ENCODE measurements at regions not wholly inside any gene's neighbourhood (a gene's known extent, or its start where the extent isn't known, plus 50 kb on each side); places are given as distances from the start of the nearest gene placed in this dataset.

DNA sequence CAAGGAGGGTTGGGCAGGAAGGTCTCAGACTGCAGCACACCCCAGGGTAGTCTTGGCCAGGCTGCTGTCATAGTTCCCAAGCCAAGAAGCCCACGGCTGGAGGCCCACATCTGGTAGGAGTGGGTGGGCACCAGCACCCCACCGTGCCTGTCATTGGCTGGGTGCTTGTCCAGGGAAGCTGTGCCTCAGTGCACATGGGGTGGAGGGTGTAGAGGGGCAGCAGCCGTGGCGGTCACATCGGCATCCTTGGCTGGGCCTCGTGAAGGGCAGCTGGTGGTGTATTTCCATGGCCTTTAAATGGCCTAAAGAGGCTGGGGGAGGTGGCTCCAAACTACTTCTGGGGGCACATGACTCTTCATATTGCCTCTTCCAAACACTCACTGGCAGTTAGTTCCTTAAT is 119.6 kb upstream of the USP24 start:
- DNase-seq = no peak

- no peak for DNase-seq
These were observed 119.0 kb upstream of the USP24 start for GRCh38 chr1:55334160-55334559.

- DNase-seq = no peak
These were observed 118.3 kb upstream of the USP24 start for GRCh38 chr1:55333461-55333860.

GRCh38 chr1:55331351-55331750 is 116.2 kb upstream of the USP24 start:
- DNase-seq = no peak

GRCh38 chr1:55329808-55330432 is 114.8 kb upstream of the USP24 start:
- DNase-seq = no peak

GRCh38 chr1:55329091-55329490 is 113.9 kb upstream of the USP24 start:
- no peak for DNase-seq

GRCh38 chr1:55326496-55327243 is 111.5 kb upstream of the USP24 start:
- no peak for DNase-seq

- DNase-seq = no peak
These were observed 108.6 kb upstream of the USP24 start for GRCh38 chr1:55323760-55324159.

- DNase-seq = no peak
These were observed 107.7 kb upstream of the USP24 start for GRCh38 chr1:55322842-55323241.

- DNase-seq = no peak
These were observed 106.8 kb upstream of the USP24 start for GRCh38 chr1:55321942-55322341.

GRCh38 chr1:55320891-55321290 is 105.7 kb upstream of the USP24 start:
- no peak for DNase-seq

GRCh38 chr1:55318116-55318817 is 103.1 kb upstream of the USP24 start:
- DNase-seq = no peak

DNA sequence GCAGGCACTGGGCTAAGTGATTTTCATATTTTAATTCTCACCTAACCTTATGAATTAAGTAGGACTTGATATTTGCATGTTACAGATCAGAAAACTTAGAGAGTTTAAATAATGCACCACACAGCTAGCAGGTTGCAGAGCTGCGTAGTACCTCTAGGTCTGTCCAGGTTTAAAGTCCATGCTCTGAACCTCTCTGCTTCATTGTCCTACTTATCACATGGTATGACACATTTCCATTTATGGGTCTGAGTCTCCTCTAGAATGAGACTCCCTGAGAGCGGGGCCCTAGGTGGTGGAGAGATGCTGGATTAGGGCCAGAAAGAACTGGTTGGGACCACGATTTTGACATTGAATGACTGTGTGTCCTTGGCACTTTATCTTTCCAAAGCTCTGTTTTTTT is 102.5 kb upstream of the USP24 start:
- no peak for DNase-seq

- DNase-seq = no peak
These were observed 101.9 kb upstream of the USP24 start for GRCh38 chr1:55316947-55317662.

DNA sequence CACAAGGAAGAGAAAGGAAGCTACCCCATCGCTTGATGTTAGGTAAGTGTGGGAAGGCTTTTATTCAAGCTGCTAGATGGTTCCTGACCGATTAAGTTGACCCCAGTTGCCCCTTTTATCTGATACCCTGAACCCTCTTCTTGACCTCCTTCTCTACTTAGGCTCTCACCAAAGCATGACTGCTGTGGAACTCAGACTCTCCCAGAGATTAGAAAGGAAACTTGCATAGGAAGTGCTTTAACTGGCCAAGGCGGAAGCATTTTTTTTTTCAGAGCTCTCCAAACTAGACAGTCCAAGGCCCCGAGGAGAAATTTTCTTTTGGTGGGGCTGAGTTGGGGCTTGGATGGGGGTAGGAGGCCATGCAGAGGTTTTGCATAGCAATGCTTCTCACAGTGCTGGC is 101.3 kb upstream of the USP24 start:
- DNase-seq = no peak

DNA sequence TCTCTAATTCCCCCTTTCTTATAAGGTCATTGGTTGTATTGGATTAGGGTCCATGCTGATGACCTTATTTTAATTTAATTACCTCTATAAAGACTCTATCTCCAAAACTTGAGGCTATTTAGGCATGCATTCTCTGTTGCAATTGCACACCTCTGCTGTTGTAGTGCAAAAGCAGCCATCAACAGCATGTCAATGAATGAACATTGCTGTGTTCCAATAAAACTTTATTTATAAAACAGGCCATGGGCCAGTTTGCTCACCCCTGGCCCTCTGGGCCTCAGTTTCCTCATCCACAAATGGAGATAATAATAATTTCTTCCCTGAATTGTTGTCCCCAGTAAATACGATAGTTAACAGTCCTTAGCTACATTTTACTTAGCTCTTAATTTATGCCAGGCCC is 100.4 kb upstream of the USP24 start:
- no peak for DNase-seq

DNA sequence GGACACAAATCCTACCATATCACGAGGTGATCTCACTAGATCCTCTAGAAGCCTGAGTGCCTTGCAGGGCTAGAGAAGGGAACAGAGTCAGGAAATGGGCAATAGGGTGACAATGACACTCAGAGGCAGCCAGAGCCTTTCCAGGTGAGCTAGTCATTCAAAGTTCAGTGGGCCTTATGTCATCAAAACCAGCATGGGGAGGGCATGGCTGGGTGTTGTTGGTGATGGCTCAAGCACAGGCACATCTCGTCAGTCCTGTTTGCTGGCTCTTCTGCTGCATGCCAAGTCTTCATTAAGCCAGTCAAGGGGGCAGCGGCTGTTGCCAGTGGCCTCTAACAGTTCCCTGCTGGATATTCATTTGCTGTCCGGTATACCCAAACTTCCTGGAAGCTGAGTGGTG is 99.6 kb upstream of the USP24 start:
- DNase-seq = no peak

DNA sequence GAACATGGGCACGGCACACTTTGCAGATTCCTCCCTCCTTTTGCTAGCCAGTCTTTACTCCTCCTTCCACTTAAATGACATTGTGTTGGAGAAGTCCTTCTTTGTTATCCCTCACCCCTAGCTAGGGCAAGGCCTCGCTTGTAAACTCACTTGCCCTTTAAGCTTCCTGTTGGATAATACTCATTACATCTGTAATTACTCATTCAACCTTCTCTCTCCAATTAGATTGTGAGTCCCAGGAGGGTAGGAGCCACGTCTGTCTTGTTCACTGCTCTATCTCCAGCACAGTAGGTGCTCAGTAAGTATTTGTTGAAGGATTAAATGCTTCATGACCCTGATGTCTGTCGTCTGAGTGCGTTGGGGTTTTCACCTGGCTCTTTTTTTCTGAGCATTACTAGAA is 98.7 kb upstream of the USP24 start:
- no peak for DNase-seq

DNA sequence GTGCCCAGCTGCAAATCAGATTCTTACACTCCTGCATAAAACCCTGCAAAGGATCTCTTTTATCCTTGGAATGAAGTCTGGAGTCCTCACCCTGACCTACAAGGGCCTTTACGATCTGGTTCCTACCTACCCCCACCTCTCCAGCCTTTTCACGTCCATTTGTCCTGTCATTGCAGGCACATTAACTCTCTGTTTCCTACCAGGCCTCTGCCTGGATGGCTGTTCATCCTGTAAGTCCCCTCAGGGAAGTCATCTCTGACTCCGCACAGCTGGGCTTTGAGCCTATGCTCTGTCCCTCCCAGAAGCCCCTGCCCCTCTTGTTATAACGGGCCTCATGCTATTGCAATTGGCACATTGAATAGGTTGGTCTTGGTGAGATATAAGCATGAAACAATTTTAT is 96.8 kb upstream of the USP24 start:
- no peak for DNase-seq

DNA sequence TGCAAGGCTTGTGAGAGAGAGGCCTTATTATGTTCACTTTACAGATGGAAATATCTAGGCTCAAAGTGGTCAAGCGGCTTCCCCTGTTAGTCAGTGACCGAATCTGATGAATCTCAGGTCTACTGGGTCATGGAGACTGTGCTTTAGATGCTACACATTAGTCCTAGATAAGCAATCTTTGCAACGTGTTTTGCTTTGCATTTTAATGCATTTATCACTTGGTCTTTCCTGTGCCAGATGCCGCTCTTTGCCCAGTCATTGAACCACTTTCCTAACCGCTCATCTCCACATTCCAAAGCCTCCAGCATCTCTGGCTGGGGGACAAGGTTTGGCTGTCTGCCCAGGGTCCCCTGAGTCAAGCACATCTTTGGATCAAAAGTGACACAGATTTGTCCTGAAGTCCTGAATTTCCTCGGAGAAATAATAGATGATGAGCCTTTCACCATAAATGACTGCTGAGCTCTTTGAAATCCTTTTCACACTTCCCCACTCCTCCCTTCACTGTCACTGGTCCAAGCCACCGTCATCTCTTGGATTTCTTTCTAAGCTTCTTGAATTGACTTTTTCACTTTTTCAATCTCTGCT is 96.0 kb upstream of the USP24 start:
- DNase-seq = no peak

DNA sequence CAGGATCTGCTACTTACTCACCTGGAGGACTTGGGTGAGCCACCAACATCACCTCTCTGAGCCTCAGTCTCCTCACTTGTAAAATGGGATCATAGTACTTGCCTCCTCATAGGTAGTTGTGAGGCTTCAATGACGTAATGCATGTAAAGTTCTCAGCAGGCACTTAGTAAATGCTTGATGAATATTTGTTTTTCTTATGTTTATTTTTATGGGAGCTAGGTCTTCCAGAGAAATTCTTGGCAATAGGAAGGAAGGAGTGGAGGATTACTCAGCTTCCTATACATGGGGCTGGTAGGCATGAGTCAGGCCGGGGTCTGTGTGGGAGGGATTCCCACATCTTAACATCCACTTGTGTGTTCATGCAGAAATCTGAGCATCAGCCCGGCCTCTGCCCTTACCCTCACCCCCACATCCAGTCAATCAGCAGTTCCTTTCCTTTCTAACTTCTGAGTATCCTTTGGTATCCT is 95.4 kb upstream of the USP24 start:
- peak in 1 of 2 donors; percentile 24 for DNase-seq

GRCh38 chr1:55309786-55310504 is 94.8 kb upstream of the USP24 start:
- no peak for DNase-seq

Measured in stimulated activated CD4-positive, alpha-beta T cell treated with anti-CD3 and anti-CD28 coated beads, Interleukin-2, amount 100 ng/mL, for 24 hours (primary cell).